OCI-LY1 (cell line): ENCODE measurements at regions not wholly inside any gene's neighbourhood (a gene's known extent, or its start where the extent isn't known, plus 50 kb on each side); places are given as distances from the start of the nearest gene placed in this dataset.

Experiments used
- EZH2 ChIP-seq: fragments of 200-600 bp; sonication (generic), shearing (Covaris generic); IDR thresholded peaks from 2 replicates; pipeline ENCODE4 v1.8.0; 2017; ENCODE audit warnings: borderline replicate concordance, mixed run types, mild to moderate bottlenecking, antibody characterized with exemption, low read length, moderate library complexity, mixed read lengths
- TF ChIP-seq, protein P1 (sequence below): fragments of 200-600 bp; sonication (generic), shearing (Covaris generic); IDR thresholded peaks from 2 replicates; pipeline ENCODE4 v1.5.1; 2017; ENCODE audit warnings: mild to moderate bottlenecking, antibody characterized with exemption, low read length, moderate library complexity, mixed read lengths

DNA sequence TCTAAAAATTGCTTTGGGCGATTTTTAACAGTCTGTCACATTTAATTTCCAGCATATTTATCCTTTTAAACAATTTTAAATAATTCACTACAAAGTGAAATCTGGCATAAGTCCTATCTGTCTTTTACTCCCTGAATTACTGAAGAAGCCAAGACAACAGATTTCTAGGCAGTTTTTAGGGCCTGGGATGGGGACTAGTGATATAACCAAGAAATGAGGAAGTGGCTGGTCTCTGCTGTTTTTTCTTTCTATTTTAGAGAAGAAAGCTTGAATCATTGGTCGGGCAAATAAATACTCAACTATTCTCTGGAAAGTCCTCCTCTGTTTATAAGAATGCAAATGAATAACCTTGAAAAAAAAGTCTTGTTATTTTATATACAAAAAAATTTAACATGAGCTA is 79.7 kb upstream of the SSBP2 start:
- TF ChIP-seq, protein P1, sequence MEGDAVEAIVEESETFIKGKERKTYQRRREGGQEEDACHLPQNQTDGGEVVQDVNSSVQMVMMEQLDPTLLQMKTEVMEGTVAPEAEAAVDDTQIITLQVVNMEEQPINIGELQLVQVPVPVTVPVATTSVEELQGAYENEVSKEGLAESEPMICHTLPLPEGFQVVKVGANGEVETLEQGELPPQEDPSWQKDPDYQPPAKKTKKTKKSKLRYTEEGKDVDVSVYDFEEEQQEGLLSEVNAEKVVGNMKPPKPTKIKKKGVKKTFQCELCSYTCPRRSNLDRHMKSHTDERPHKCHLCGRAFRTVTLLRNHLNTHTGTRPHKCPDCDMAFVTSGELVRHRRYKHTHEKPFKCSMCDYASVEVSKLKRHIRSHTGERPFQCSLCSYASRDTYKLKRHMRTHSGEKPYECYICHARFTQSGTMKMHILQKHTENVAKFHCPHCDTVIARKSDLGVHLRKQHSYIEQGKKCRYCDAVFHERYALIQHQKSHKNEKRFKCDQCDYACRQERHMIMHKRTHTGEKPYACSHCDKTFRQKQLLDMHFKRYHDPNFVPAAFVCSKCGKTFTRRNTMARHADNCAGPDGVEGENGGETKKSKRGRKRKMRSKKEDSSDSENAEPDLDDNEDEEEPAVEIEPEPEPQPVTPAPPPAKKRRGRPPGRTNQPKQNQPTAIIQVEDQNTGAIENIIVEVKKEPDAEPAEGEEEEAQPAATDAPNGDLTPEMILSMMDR = no peak
- TF ChIP-seq EZH2 = no peak
